HEK293 (cell line): ENCODE measurements at regions not wholly inside any gene's neighbourhood (a gene's known extent, or its start where the extent isn't known, plus 50 kb on each side); places are given as distances from the start of the nearest gene placed in this dataset.

Experiments used
- CTCF ChIP-seq: fragments of 450-650 bp; formaldehyde crosslinking; IDR thresholded peaks from 2 replicates; pipeline ENCODE4 v1.5.1; 2016; ENCODE audit warnings: missing biosample characterization, missing genetic modification characterization
- EGR2 ChIP-seq: fragments of 450-650 bp; formaldehyde crosslinking; IDR thresholded peaks from 2 replicates; pipeline ENCODE4 v1.5.1; 2016; ENCODE audit warnings: low read depth, missing biosample characterization, missing genetic modification characterization
- FEZF1 ChIP-seq: fragments of 450-650 bp; formaldehyde crosslinking; IDR thresholded peaks from 2 replicates; pipeline ENCODE4 v1.5.1; 2016; ENCODE audit warnings: missing biosample characterization, missing genetic modification characterization
- PATZ1 ChIP-seq: fragments of 450-650 bp; formaldehyde crosslinking; IDR thresholded peaks from 2 replicates; pipeline ENCODE4 v1.5.1; 2016; ENCODE audit warnings: missing biosample characterization, missing genetic modification characterization
- TRIM28 ChIP-seq: IDR thresholded peaks from 2 replicates; pipeline ENCODE4 v1.6.1; 2011; ENCODE audit warnings: low read length, control low read depth, borderline replicate concordance
- TSHZ1 ChIP-seq: fragments of 450-650 bp; formaldehyde crosslinking; IDR thresholded peaks from 2 replicates; pipeline ENCODE4 v1.5.1; 2016; ENCODE audit warnings: missing biosample characterization, missing genetic modification characterization, borderline replicate concordance
- ZBTB21 ChIP-seq: fragments of 450-650 bp; formaldehyde crosslinking; IDR thresholded peaks from 2 replicates; pipeline ENCODE4 v1.5.1; 2017; ENCODE audit warnings: missing biosample characterization, missing genetic modification characterization
- ZFP37 ChIP-seq: fragments of 450-650 bp; formaldehyde crosslinking; IDR thresholded peaks from 2 replicates; pipeline ENCODE4 v1.5.1; 2016; ENCODE audit warnings: missing biosample characterization, missing genetic modification characterization

GRCh38 chr22:27128461-27129085, 471.2 kb downstream of the MIAT start:
- TF ChIP-seq TRIM28 (no peak), ZFP37 (tag by site-specific recombination) (no peak), TSHZ1 (tag by site-specific recombination) (no peak), EGR2 (tag by site-specific recombination) (no peak), FEZF1 (tag by site-specific recombination) (no peak), PATZ1 (tag by site-specific recombination) (no peak), ZBTB21 (no peak), CTCF (no peak)
